ENCODE measurements at regions not wholly inside any gene's neighbourhood (a gene's known extent, or its start where the extent isn't known, plus 50 kb on each side); places are given as distances from the start of the nearest gene placed in this dataset.
"Not testable (repeated sequence)": the region's sequence is repeated elsewhere in the genome, so short reads cannot be mapped to it uniquely, and the experiment has no call there.

DNA sequence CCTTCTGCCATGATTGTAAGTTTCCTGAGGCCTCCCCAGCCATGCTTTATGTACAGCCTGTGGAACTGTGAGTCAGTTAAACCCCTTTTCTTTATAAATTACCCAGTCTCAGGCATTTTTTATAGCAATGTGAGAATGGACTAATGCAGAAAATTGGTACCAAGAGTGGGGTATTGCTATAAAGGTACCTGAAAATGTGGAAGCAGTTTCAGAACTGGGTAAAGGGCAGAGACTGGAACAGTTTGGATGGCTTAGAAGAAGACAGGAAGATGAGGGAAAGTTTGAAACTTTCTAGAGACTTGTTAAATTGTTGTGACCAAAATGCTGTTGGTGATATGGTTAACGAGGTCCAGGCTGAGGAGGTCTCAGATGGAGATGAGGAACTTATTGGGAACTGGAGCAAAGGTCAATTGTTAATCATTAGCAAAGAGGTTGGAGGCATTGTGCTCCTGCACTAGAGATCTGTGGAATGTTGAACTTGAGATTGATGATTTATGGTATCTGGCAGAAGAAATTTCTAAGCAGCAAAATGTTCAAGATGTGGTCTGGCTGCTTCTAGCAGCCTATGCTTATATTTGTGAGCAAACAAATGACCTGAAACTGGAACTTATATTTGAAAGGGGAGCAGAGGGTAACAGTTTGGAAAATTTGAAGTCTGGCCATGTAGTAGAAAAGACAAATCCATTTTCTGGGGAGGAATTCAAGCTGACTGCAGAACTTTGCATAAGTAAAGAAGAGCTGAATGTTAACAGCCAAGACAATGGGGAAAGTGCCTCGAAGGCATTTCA lies 79.0 kb upstream of the GMDS start:
- no peak overlapping the region for H3K4me3 ChIP-seq (ENCODE audit: low read depth, low read length)
- no peak for DNase-seq (ENCODE audit: low read depth)
- in situ Hi-C loops (cut with HindIII; ENCODE audit: low sequenced_read_pairs): no loop called here
- TF ChIP-seq, protein P1, sequence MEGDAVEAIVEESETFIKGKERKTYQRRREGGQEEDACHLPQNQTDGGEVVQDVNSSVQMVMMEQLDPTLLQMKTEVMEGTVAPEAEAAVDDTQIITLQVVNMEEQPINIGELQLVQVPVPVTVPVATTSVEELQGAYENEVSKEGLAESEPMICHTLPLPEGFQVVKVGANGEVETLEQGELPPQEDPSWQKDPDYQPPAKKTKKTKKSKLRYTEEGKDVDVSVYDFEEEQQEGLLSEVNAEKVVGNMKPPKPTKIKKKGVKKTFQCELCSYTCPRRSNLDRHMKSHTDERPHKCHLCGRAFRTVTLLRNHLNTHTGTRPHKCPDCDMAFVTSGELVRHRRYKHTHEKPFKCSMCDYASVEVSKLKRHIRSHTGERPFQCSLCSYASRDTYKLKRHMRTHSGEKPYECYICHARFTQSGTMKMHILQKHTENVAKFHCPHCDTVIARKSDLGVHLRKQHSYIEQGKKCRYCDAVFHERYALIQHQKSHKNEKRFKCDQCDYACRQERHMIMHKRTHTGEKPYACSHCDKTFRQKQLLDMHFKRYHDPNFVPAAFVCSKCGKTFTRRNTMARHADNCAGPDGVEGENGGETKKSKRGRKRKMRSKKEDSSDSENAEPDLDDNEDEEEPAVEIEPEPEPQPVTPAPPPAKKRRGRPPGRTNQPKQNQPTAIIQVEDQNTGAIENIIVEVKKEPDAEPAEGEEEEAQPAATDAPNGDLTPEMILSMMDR (IDR thresholded peaks at IDR 0.05; ENCODE audit: low read depth, low read length, missing control alignments): no peak

GRCh38 chr6:2317498-2317897 lies 72.1 kb upstream of the GMDS start:
- DNase-seq (ENCODE audit: low read depth); H3K4me3 ChIP-seq (ENCODE audit: low read depth, low read length); in situ Hi-C loops (cut with HindIII; ENCODE audit: low sequenced_read_pairs): not testable (repeated sequence)

DNA sequence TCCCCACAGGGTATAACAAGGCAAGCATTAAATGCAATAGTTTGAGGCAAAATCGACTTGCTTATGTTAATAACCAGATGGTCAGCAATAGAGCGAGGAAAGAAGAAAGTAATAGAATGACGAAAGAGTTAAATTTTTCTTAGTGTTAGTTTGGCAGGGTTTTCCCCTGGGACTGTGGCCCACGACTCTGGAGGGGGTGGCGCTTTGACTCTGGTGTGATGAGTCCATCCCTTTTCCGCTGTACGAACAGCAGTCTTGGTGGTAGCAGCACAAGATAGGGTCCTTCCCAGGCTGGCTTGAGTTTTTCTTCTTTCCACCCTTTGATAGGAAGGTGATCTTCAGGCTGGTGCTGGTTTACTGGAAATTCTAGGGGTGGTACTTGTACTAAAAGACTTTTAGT lies 69.2 kb upstream of the GMDS start:
- TF ChIP-seq, protein P1 (IDR thresholded peaks at IDR 0.05; ENCODE audit: low read depth, low read length, missing control alignments): no peak
- in situ Hi-C loops (cut with HindIII; ENCODE audit: low sequenced_read_pairs): no loop called here
- no peak overlapping the region for H3K4me3 ChIP-seq (ENCODE audit: low read depth, low read length)
- no peak for DNase-seq (ENCODE audit: low read depth)

DNA sequence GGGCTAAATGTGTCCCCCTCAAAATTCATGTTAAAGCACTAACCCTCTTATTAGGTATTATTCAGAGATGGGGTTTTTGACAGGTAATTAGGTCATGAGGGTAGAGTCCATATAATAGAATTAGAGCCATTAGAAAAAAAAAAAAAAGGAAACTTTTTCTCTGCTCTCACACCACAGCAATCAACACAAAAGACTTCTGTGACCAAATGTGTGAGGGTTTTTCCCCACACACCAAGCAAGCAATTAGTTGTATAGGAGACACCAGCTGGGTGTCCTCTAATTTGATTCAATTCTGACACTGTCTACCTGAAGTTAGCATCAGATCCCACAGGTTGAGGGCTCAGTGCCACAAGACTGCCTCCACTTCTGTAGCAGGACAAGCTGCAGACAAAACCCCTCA lies 64.6 kb upstream of the GMDS start:
- no peak for DNase-seq (ENCODE audit: low read depth)
- H3K4me3 ChIP-seq (ENCODE audit: low read depth, low read length): no peak overlapping the region
- in situ Hi-C loops (cut with HindIII; ENCODE audit: low sequenced_read_pairs): no loop called here
- TF ChIP-seq, protein P1 (IDR thresholded peaks at IDR 0.05; ENCODE audit: low read depth, low read length, missing control alignments): no peak

- TF ChIP-seq, protein P1 (IDR thresholded peaks at IDR 0.05; ENCODE audit: low read depth, low read length, missing control alignments): no peak
- in situ Hi-C loops (cut with HindIII; ENCODE audit: low sequenced_read_pairs): no loop called here
- no peak overlapping the region for H3K4me3 ChIP-seq (ENCODE audit: low read depth, low read length)
- DNase-seq (ENCODE audit: low read depth): no peak
These were observed 63.7 kb upstream of the GMDS start for GRCh38 chr6:2309122-2309521.

- in situ Hi-C loops (cut with HindIII; ENCODE audit: low sequenced_read_pairs): no loop called here
- DNase-seq (ENCODE audit: low read depth): no peak
- H3K4me3 ChIP-seq (ENCODE audit: low read depth, low read length): no peak overlapping the region
- TF ChIP-seq, protein P1 (IDR thresholded peaks at IDR 0.05; ENCODE audit: low read depth, low read length, missing control alignments): no peak
These were observed 62.4 kb upstream of the GMDS start for GRCh38 chr6:2307799-2308198.

- no peak overlapping the region for H3K4me3 ChIP-seq (ENCODE audit: low read depth, low read length)
- in situ Hi-C loops (cut with HindIII; ENCODE audit: low sequenced_read_pairs): no loop called here
- DNase-seq (ENCODE audit: low read depth): no peak
- TF ChIP-seq, protein P1 (IDR thresholded peaks at IDR 0.05; ENCODE audit: low read depth, low read length, missing control alignments): no peak
These were observed 60.5 kb upstream of the GMDS start for GRCh38 chr6:2305951-2306350.

GRCh38 chr6:2302482-2302881 lies 57.1 kb upstream of the GMDS start:
- DNase-seq (ENCODE audit: low read depth); H3K4me3 ChIP-seq (ENCODE audit: low read depth, low read length); in situ Hi-C loops (cut with HindIII; ENCODE audit: low sequenced_read_pairs): not testable (repeated sequence)

All from astrocyte of the cerebellum (primary cell).